OCI-LY1 (cell line): ENCODE measurements at regions not wholly inside any gene's neighbourhood (a gene's known extent, or its start where the extent isn't known, plus 50 kb on each side); places are given as distances from the start of the nearest gene placed in this dataset.

ENCODE experiments used
- EZH2 ChIP-seq: fragments of 200-600 bp; sonication (generic), shearing (Covaris generic); IDR thresholded peaks from 2 replicates; pipeline ENCODE4 v1.8.0; 2017; ENCODE audit warnings: borderline replicate concordance, mixed run types, mild to moderate bottlenecking, antibody characterized with exemption, low read length, moderate library complexity, mixed read lengths
- TF ChIP-seq, protein P1 (sequence below): fragments of 200-600 bp; sonication (generic), shearing (Covaris generic); IDR thresholded peaks from 2 replicates; pipeline ENCODE4 v1.5.1; 2017; ENCODE audit warnings: mild to moderate bottlenecking, antibody characterized with exemption, low read length, moderate library complexity, mixed read lengths

DNA sequence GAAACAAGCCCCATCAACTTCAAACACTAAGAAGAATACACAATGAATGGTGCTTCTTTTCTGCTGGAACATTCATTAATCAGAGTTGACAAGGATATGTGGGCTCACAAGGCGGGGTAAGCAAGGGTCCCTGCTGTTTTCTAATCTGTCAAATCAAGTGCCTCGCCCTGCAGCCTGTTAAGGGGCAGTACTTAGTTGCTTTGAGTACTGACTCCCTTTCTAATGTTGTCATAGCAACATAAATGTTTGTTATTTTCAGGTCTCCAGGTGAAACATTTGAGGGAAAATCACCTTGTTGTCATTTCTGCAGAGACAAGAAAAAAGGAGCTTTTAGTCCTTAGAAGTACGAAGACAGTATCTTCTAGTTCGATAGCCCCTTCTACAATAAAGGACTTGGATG is 284.7 kb upstream of the PKDCC start:
- no peak for TF ChIP-seq EZH2
- TF ChIP-seq, protein P1, sequence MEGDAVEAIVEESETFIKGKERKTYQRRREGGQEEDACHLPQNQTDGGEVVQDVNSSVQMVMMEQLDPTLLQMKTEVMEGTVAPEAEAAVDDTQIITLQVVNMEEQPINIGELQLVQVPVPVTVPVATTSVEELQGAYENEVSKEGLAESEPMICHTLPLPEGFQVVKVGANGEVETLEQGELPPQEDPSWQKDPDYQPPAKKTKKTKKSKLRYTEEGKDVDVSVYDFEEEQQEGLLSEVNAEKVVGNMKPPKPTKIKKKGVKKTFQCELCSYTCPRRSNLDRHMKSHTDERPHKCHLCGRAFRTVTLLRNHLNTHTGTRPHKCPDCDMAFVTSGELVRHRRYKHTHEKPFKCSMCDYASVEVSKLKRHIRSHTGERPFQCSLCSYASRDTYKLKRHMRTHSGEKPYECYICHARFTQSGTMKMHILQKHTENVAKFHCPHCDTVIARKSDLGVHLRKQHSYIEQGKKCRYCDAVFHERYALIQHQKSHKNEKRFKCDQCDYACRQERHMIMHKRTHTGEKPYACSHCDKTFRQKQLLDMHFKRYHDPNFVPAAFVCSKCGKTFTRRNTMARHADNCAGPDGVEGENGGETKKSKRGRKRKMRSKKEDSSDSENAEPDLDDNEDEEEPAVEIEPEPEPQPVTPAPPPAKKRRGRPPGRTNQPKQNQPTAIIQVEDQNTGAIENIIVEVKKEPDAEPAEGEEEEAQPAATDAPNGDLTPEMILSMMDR = no peak
